Stimulated activated CD4-positive, alpha-beta T cell treated with anti-CD3 and anti-CD28 coated beads, Interleukin-1b, Interleukin-23, amount 100 ng/mL, for 48 hours (primary cell): ENCODE measurements at regions not wholly inside any gene's neighbourhood (a gene's known extent, or its start where the extent isn't known, plus 50 kb on each side); places are given as distances from the start of the nearest gene placed in this dataset.
"Not testable (repeated sequence)": the region's sequence is repeated elsewhere in the genome, so short reads cannot be mapped to it uniquely, and the experiment has no call there.

Source experiments
- DNase-seq: peaks from one replicate; pipeline ENCODE4 v3.0.0-alpha.2; 2020

- DNase-seq = no peak
These were observed 611.2 kb downstream of the PPP4R3C start for GRCh38 chrX:26851981-26852380.

GRCh38 chrX:26848511-26848910 is 614.6 kb downstream of the PPP4R3C start:
- DNase-seq = no peak

GRCh38 chrX:26845056-26845455 is 618.1 kb downstream of the PPP4R3C start:
- no peak for DNase-seq

- no peak for DNase-seq
These were observed 606.5 kb downstream of the MAGEB5 start for GRCh38 chrX:26822448-26822847.

DNA sequence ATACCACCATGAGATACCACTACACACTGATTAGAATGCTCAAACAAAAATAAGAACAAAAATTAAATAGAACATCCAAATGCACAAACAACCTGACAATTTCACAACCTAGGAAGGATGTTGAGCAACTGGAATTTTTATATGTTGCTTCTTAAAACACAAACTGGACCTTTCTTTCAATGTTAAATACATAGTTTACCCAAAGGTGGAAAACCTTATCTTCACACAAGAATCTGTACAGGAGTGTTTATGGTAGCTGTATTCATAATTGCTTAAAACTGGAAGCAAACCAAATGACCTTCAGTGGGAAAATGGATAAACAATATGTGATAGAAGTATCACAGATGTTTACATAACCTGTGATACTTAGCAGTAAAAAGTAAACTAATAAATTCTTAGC is 573.8 kb downstream of the MAGEB5 start:
- DNase-seq = no peak

GRCh38 chrX:26788402-26788998 is 572.5 kb downstream of the MAGEB5 start:
- no peak for DNase-seq

- DNase-seq = peak; percentile 1
These were observed 567.7 kb downstream of the MAGEB5 start for GRCh38 chrX:26783512-26784225.

- no peak for DNase-seq
These were observed 562.4 kb downstream of the MAGEB5 start for GRCh38 chrX:26778320-26778888.

DNA sequence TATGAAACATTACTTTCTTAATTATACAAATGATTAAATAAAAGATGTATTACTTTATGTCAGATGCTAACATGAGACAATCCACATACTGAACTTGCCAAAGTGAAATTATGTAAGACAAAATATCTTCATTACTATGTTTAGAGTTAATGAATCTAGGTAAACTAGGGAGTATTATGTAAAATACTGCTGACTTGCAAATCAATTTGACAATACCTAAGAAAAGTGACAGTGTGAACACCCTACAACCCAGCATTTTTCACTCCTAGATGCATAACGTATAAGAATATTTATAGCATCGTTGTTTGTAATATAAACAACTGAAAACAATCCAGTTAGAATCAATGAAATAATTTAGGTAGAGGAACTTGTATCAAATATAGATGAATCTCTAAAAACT is 546.3 kb downstream of the MAGEB5 start:
- no peak for DNase-seq

DNA sequence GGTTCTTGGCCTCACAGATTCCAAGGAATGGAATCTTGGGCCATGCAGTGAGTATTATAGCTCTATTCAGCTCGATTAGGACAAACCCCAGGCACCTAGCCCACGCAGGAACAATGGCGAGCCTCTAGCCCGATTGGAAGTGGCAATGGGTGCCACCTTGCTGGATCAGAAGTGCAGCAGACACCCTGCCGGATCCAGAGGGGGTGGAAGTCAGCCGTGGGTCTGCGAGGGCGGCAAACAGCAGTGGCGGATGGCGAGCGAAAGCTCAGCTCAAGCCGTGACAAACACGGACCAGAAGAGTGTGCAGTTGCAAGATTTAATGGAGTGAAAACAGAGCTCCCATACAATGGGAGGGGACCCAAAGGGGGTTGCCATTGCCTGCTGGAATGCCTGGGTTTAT is 539.8 kb downstream of the MAGEB5 start:
- DNase-seq = not testable (repeated sequence)

DNA sequence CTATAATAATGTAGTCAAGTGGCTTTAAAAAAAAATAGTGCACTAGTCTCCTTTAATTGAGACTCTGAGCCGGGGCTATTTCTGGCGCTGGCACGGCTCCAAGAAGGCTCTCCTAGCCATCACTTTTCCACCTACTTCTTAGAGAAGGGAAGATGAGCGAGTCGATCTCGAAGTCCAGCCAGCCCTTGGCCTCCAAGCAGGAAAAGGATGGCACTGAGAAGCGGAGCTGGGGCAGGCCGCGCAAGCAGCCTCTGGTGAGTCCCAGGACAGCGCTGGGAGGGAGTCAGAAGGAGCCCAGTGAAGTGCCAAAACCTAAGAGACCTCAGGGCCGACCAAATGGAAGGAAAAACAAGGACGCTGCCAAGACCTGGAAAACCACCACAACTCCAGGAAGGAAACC is 531.9 kb downstream of the MAGEB5 start:
- no peak for DNase-seq

- no peak for DNase-seq
These were observed 506.9 kb downstream of the MAGEB5 start for GRCh38 chrX:26722666-26723428.

DNA sequence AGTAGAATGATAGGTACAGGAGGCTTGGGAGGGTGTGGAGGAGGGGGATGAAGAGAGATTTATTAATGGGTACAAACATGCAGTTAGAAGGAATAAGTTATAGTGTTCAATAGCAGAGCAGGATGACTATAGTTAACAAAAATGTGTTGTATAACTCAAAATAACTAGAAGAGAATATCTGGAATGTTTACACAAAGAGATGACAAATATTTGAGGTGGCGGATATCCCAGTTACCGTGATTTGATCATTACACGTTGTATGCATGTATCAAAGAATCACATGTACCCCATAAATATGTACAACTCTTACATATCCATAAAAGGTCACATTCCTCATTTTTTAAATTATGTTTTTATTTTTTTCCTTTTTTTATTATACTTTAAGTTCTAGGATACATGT is 456.6 kb downstream of the MAGEB5 start:
- DNase-seq = no peak

DNA sequence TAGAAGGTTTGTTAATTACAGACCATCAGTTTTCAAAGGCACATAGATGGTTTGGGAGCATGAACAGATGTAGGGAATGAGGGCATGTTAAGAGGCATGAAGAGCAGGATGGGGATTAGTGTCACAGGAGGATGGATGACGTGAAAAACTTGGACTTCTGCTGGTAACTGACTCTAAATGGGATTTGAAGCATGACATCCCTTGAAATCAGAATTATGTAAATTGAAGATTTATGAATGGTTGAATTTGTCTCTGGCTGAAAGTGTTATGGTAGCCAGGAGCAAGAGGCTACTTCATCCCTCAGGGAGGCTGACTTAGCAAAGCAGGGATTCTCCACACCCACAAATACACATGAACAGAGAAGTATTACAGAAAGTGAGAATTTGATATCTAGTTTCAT is 454.6 kb downstream of the MAGEB5 start:
- no peak for DNase-seq

DNA sequence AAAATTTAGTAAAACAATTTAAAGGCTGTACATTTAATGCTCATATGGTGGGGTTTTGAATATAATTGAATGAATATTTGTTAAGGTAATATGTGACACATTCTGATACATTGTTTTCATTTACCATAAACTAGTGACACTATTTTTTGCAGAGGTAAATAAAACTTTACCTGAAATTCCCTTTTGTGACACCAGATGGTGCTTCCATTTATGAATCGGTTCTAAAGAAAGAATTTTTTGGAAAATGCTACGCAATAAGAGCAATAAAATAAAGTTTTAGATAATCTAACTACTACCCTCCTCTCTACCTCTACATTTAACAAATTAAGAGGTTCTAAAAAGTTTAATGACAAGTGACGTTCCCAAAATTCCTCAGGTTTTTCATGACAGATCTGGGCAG is 448.9 kb downstream of the MAGEB5 start:
- no peak for DNase-seq

- no peak for DNase-seq
These were observed 437.1 kb downstream of the MAGEB5 start for GRCh38 chrX:26653050-26653449.

DNA sequence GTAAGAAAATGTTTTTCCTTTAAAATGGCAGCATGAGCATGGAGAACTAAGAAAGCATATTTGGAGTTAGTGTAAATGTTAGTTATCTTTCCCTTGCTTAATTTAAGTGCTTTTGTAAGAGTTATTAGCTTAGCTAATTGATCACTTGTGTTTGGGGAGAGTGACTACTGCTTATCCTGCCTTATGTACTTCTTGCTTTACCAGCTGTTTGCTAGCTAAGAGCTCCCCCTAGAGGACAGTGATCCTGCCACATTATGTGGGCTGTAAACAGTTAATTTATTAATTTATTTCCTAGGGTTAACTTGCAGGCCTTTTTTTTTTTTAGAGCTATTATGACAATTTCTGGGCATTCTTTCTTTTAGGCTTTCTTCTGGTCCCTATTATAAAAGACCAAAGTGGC is 435.8 kb downstream of the MAGEB5 start:
- DNase-seq = no peak

DNA sequence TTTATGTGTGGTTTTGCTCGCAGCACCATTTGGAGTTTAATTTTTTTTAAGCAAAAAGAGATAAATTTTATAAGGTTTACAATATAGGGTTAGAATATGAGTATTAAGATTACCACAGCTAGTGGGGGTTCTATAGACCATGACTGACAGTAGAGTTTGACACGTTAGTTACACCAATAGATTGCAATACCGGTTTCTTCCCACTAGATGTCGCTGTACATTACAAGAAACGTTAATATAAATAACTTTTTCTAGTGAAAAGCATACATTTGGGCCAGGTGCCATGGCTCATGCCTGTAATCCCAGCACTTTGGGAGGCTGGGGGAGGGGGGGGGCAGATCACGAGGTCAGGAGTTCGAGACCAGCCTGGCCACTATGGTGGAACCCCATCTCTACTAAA is 433.6 kb downstream of the MAGEB5 start:
- DNase-seq = no peak

- no peak for DNase-seq
These were observed 415.4 kb downstream of the MAGEB5 start for GRCh38 chrX:26631385-26631784.

- DNase-seq = no peak
These were observed 398.0 kb downstream of the MAGEB5 start for GRCh38 chrX:26613956-26614355.

DNA sequence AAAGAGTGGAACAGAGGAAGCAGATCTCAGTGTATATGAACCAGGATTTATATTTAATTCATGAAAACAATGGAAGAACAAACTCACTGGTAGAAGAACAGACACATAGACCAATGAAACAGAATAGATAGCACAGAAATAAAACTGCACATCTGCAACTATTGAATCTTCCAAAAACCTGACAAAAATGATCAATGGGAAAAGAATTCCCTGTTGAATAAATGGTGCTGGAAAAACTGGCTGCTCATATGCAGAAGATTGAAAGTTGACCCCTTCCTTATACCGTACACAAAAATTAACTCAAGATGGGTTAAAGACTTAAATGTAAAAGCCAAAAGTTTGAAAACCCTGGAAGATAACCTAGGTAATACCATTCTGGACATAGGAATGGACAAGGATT is 391.0 kb downstream of the MAGEB5 start:
- no peak for DNase-seq

- DNase-seq = no peak
These were observed 382.0 kb downstream of the MAGEB5 start for GRCh38 chrX:26597981-26598380.

- no peak for DNase-seq
These were observed 374.9 kb downstream of the MAGEB5 start for GRCh38 chrX:26590849-26591248.

DNA sequence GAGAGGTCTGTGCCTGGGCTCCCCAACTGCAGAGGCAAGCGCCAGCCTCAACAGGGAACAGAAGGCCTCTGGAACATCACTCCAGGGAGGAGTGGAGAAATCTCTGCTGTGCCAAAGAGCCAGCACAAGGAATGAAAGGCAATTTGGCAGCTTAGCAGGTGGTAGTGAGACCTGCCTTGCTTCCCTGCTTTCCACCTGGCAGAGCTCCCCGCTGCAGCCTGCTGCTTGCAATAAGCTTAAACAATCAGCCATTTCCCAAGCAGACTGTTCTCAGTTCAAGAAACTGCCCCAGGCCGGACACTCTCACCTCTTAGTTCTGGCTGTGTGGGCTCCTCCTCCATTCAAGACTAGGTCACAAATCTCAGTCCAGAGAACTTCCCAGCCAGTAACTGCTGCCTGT is 370.6 kb downstream of the MAGEB5 start:
- DNase-seq = no peak
